Suppressor macrophage treated with lipopolysaccharide for 1 hour (primary cell): ENCODE measurements at regions not wholly inside any gene's neighbourhood (a gene's known extent, or its start where the extent isn't known, plus 50 kb on each side); places are given as distances from the start of the nearest gene placed in this dataset.
"Not testable (repeated sequence)": the region's sequence is repeated elsewhere in the genome, so short reads cannot be mapped to it uniquely, and the experiment has no call there.

Experiments
- DNase-seq, 3 donors: peaks; one replicate each; pipeline ENCODE4 v3.0.0-alpha.2; 2020 to 2022

DNA sequence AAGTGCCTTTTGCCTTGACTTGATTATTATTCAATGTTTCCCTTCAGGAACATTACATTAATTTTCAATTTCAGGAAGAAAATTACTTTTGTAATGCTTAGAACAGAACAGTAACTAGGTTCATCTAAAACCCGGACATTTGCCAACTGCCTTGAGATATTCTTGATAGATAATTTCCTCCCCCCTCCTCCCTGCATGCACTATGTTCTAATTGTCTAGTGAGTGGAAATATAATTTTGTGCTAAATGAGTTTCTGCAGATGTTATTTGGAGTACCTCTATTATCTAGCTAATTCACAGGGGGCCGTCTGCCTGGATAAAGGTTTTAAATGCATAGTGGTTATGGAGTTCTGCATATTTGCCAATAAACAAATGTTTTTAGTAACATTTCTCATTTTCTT, 200.3 kb upstream of the SLC39A10 start:
- DNase-seq: no peak

DNA sequence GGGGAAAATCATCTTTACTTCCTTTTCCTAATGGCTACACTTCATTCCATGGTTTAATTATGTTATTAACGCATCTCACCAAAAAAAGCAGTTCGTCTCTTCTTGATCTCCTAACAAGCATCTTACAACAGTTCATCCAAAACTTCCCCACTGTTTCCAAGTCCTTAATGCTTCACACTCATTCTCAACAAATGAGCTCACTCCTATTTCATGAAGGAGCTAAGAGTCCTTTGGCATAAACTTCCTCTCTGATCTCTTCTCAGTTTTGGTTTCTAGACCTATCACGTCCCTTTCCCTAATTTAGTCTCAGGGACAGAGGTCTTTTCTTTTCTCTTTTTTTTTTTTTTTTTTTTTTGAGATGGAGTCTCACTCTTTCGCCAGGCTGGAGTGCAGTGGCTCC, 205.9 kb upstream of the SLC39A10 start:
- DNase-seq: peak; percentile 16 to 38 (median 35)

DNA sequence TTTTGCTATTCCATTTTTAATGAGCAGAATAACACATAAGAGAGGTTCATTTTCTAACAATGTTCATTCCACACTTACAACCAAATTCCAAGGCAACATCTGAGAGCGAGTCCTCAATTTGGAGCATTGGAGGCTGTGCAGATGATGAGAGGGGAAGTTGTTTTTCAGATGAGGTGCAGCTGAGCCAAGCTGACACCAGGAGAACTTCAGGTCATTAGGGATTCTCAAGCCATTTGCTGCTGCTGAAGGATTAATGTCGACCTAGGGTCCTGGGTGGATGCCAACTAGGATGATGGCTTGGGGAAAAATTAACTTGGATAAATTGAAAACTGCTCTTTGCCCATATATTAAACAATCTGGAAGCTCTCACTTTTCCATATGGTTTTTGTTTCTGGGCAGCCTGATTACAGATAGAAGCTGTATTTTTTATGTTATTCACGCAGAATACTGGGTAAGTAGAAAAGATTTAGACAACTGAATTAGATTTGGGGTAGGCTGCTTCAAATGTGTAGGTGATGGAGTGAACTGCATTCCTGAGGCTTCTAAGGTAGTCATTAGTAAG, 206.4 kb upstream of the SLC39A10 start:
- no peak for DNase-seq

DNA sequence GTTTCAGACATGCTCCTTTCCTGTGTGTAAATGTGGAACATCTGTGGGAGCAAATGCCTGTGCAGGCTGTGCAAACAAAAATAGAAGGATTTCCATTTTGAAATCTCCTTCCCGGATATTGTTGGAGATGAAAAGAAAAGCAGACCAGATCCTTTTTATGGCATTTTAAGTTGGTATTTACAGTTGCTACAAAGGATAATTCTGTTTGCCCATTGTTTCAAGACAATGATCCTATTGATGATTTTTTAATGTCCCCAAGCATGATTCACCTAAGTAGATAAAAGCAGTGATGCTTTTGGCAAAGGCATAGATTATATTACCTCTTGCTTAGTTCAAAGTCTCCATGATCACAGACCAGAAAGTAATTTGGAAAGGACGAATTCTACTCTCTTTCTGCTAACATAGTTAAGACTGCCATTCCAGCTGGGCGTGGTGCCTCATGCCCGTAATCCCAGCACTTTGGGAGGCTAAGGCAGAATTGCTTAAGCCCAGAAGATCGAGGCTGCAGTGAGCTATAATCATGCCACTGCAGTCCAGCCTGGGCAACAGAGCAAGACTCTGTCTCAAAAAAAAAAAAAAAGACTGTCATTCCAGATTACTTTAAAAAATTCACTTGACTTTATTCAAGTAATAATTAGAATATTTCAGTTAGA, 209.6 kb upstream of the SLC39A10 start:
- DNase-seq: no peak

DNA sequence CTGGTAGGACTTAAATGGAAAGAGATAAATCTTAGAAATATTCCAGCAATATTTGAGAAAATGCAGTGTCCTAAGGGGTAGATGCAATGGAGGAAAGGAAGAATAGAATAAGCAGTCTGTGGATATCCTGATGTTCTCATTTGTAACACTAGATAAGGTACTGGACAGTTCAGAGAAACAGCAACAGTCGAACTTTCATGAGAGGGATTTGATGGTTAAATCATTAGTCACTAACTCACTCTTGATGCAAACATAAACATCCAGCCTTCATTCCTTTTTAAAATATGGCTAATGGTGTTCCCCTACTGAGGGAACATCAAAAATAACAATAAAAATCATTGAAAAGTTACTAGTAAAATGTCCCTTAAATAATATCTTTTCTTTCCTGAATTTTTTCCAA, 211.4 kb upstream of the SLC39A10 start:
- DNase-seq: no peak

DNA sequence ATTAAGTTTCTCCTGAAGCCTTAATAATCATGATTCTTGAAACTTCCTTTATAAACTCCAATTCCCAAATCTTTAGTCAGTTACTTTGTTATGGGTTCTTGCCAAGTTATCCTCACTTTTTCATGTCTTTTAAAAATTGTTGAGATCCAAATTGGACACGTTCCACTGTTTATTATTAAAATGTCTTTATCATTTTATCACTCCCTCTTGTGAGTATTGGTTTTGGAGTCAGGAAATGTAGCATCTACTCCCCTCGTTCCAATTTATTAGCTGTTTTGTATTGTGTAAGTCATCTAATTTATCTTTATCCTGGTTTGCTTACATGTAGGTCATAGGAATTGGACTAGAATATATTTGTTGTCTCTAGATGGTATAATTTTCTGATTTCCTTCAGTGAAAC, 213.1 kb upstream of the SLC39A10 start:
- no peak for DNase-seq

DNA sequence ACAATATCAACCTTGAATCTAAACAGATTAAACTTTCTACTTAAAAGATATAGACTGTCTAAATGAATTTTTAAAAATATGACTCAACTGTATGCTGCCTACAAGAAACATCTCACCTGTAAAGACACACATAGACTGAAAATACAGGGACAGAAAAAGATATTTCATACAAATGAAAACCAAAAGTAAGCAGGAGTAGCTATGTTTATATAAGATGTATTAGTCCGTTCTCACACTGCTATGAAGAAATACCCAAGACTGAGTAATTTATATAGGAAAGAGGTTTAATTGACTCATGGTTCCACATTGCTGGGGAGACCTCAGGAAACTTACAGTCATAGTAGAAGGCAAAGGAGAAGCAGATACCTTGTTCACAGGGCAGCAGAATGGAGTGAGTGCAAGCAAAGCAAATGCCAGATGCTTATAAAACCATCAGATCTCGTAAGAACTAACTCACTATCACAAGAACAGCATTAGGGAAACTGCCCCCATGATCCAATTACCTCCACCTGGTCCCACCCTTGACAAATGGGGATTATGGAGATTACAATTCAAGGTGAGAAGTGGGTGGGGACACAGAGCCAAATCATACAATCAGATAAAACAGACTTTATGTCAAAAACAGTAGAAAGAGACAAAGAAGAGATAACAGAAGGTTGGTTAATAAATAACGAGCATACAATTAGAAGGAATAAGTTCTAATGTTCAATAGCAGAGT, 214.4 kb upstream of the SLC39A10 start:
- no peak for DNase-seq

DNA sequence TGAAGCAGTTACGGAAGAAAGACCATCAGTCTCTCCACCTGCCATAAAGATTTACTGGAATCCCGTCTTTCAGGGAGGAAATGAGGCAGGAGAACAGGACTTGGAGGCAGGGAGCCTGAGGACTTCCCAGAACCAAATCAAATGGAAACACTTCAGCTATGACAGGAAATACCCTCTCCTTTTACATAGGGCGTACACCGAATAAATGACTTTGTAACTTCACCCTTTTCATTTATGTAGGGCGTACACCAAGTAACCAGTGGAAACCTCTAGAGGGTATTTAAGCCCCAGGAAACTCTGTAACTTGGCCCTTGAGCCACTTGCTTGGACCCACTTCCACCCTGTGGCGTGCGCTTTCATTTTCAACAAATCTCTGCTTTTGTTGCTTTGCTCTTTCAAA, 218.3 kb upstream of the SLC39A10 start:
- no peak for DNase-seq

DNA sequence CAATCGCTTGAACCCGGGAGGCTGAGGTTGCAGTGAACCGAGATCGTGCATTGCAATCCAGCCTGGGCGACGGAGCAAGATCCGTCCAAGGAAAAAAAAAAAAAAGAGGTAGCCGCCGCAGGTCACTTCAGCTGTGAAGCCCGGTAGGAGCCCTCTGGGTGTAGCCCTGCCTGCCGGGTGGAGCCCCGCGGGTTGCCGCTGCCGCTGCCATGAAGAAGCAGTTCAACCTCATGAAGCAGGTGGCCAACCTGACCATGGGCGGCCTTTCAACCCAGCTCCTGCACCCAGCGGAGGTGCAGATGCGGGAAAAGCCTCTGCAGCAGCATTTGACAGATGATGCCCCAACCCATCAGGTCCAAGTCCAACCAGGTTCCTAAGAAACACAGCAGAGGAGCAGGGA, 219.5 kb upstream of the SLC39A10 start:
- DNase-seq: no peak

DNA sequence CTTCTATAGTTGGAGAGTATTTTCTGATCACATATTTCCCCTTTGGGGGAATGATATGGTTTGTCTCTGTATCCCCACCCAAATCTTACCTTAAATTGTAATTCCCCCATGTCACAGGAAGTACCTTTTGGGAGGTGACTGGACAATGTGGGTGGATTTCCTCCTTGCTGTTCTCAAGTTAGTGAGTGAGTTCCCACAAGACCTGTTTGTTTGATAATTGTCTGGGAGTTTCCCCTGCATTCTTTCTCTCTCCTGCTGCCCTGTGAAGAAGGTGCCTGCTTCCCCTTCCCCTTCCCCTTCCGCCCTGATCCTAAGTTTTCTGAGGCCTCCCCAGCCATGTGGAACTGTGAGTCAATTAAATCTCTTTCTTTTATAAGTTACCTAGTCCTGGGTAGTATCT, 222.7 kb upstream of the SLC39A10 start:
- no peak for DNase-seq

DNA sequence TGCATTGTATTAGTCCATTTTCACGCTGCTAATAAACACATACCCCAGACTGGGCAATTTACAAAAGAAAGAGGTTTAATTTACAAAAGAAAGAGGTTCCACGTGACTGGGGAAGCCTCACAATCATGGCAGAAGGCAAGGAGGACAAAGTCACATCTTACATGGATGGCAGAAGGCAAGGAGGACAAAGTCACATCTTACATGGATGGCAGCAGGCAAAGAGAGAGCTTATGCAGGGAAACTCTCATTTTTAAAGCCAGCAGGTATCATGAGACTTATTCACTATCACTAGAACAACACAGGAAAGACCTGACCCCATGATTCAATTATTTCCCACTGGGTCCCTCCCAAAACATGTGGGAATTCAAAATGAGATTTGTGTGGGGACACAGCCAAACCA, 223.3 kb upstream of the SLC39A10 start:
- DNase-seq: not testable (repeated sequence)

DNA sequence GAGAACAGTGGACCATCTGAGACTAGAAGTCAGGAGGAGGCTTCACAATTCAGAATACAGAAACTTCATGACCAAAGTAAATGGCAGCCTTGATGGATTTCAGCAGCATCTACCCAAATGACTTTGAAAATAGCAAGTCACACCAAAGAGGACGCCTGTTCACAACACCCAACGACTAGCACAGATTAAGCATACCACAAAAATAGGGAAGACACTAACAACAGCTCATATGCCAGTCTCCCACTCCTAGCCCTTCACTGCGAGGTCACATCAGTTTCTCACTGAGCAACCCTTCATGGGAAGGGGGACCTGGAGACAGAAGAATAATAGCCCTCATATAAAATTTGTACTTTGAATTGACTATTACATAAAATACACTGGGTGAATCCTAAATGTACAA, 228.4 kb upstream of the SLC39A10 start:
- DNase-seq: no peak

DNA sequence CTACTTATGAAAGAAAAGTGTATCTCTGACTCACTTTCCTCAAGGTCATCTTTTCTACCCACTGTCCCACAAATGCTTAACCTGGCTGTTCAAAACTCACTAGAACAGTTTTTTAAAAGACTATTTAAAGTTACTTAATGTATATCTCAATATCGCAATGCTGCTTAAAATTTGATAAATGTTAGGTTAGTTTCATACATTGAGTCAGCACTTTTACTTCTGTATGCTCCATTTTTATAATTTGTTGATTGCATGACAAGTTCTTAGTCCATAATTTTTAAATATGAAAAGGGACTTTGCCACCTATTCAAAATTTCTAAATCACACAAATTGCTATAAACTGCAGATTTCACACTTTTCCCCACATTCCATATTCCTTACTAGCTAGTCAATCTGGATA, 231.7 kb upstream of the SLC39A10 start:
- no peak for DNase-seq

DNA sequence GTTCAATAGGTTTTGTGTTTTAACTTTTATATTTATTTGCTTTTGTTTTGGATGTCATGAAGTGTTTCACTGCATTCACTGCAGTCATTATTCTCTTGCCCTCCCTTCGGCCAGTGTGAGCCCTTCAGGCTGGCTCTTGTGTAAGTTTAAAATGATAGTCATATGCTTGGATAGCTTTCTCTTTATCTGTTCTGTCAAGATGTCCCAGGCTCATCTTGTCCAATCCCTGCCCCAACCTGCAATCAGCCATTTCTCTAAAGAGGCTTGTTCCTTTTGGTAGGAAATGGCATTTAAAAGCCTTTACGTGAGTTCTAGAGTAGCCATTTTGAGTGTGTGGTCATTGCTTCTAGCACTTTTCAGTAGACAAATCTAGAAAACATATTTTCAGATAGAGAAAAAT, 238.0 kb upstream of the SLC39A10 start:
- DNase-seq: no peak

DNA sequence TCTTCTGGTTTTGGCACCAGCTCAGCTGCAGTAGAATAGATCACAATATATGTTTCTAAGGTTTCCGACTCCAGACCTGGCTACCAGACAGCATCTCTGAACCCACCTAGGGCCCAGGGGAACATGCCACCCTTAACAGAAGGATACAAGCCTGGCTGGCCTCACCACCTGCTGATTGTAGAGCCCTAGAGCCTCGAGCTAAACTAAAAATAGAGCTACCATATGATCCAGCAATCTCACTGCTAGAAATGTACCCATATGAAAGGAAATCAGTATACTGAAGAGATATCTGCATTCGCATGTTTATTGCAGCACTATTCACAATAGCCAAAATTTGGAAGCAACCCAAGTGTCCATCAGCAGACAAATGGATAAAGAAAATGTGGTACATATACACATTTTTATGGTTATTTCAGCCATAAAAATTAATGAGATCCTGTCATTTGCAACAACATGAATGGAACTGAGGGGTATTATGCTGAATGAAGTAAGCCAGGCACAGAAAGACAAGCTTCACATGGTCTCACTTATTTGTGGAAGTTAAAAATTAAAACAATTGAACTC, 242.4 kb upstream of the SLC39A10 start:
- no peak for DNase-seq

DNA sequence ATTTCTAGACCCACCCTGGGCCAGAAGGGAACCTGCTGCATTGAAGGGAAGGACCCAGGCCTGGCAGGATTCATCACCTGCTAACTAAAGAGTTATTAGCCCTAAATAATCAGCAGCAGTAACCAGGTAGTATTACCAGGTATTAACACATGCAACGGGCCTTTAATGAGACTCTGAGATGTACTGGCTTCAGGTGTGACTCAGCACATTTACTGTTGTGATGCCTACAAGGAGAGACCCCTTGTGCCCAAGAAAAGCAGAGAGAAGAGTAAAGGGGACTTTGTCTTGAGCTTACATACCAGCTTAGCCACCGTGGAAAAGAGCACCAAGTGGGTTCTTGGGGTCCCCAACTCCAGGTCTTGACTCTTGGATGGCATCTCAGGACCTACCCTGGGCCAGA, 243.1 kb upstream of the SLC39A10 start:
- no peak for DNase-seq

DNA sequence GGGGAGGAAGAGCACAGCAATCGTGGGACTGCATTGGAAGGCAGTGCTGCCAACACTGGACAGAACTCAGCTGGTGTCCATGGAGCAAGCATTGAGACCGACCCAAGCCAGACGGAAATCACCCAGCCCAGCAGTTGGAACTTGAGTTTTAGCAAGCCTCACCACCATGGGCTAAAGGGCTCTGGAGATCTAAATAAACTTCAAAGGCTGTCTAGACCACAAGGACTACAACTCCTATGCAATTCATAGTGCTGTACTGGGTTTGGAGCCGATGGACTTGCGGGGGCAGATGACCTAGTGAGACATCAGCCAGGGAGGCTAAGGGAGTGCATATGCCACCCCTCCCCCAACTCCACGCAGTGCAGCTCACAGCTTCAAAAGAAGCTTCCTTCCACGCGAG, 243.6 kb upstream of the SLC39A10 start:
- no peak for DNase-seq

DNA sequence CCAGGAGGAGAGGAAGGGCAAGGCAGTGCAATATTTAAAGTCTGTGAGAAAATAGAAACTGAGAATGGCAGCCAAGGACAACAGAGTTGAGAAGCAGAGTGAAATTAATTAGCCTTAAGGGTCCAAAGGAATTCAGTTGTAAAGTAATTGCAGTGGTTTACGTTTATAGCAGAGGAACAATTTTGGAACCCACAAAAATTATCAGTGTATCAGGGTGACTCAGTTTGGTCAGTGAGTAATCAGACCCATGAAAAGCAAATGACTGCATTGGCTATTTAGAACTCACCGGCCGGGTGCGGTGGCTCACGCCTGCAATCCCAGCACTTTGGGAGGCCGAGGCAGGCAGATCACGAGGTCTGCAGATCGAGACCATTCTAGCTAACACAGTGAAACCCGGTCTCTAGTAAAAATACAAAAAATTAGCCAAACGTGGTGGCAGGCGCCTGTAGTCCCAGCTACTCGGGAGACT, 245.8 kb upstream of the SLC39A10 start:
- DNase-seq: no peak

DNA sequence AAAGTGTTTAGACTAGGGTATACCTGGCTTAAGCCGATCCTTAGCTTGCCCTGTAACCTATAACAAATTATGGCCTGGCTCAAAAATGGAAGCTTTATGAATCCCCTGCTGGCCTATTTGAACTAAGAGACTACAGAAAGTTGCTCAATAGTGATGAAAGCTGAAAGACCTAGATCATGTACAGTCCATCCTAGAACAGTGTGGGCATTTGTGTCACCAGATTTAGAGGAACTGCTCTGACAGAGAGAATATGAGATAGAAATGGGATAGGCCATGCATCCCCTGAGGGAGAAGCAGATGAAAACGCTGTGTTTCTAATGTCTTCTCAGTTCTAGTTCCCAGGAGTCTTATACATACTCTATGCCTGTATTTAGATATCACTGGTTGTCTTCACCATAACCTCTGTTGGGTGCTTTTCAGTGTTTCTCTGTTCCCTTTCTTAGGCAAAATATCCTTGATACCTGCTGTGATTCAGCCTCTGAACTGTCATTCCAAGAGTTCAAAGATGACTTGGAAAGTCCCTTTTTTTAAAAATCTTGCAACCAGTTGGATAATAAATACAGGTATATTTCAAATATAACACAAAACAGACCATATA, 246.9 kb upstream of the SLC39A10 start:
- peak in 2 of 3 donors; percentile 10 to 18 for DNase-seq

DNA sequence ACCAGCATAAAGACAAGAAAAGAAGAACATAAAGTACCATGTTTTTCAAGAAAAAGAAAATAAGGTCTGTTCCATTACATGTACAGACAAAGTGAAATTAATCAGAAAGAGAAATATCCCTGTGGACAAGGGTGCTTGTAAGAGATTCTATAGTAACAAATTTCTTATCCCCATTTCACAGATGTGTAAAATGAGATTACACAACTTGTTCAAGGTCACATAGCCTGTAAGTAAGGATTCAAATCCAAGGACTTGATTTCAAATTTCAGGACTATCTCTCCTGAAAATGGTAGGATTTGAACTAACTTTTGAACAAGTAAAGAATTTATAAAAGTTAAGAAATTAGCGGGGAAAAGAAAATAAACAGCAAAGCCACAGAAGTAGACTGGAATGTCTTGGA, 248.2 kb upstream of the SLC39A10 start:
- DNase-seq: no peak

DNA sequence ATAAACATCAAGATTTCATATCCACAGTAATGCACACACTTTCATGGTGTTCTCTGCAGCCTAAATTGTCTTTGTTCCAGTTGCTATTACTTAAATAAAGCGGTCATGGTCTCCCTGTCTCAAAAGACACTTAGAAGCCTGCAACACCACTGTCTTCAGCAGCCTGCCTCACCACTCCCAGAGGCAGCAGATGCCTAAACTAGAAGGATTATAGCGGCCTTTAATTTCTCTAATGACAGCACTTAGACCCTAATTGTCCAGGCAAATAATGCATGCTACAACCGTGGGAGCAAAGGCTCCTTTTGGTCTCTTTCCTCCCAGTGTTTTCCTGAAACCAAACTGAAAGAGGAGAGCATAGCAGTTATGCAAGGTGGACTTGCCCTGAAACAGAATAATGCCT, 248.8 kb upstream of the SLC39A10 start:
- DNase-seq: no peak

DNA sequence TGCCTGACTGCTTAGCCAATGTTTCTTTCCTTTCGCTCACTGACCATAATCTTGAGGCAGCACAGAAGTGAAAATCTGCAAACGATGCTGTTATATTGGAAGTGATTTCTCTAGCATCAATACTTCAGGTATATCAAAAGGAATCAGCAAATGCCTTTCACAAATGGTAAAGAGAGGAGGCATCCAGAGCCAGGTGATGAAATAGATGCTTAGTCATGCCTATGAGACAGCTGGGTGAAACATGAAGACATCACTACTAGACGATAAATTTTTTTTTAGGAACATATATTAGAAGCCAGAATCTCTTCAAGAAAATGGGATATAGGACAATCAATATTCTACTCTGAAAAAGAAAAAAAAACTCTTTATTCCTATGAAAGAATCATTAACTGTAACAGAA, 249.2 kb upstream of the SLC39A10 start:
- peak in 1 of 3 donors; percentile 29 for DNase-seq

DNA sequence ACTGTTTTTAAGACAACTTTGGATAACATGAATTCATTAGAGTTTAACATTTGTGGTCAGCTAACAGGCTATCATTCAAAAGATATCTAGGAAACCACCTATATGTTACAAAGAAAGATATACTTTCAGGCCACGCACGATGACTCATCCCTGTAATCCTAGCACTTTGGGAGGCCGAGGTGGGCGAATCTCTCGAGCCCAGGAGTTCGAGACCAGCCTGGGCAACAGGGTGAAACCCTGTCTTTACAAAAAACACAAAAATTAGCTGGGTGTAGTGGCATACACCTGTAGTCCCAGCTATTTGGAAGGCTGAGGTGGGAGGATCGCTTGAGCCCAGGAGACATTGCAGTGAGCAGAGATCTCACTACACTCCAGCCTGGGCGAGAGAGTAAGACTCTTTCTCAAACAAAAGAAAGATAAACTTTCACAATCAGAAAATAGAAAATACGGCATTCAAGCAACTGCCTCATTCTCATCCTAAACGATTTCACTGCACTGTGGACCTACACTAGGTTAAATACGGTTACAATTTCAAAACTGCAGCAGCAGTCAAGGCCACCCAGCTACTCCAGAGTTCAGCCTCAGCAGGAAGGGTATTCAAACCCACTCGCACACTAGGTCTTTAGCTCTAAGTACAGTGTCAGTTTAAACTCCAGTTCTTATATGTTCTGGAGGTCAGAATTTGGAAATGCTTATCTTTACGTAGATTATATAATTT, 250.0 kb upstream of the SLC39A10 start:
- DNase-seq: no peak
